ENCODE measurements at regions not wholly inside any gene's neighbourhood (a gene's known extent, or its start where the extent isn't known, plus 50 kb on each side); places are given as distances from the start of the nearest gene placed in this dataset.
"Not testable (repeated sequence)": the region's sequence is repeated elsewhere in the genome, so short reads cannot be mapped to it uniquely, and the experiment has no call there.

GRCh38 chr11:81573367-81573766 is 1160.3 kb downstream of the FAM181B start:
- no peaks in the 10 kb centered on the region for H3K4me1 ChIP-seq (ENCODE audit: insufficient read depth, insufficient read length)
- no peak overlapping the region for H3K9ac ChIP-seq (ENCODE audit: insufficient read length, low read depth)
- H3K36me3 ChIP-seq (ENCODE audit: insufficient read depth, insufficient read length, low read length) = no peaks in the 10 kb centered on the region
- H3K4me3 ChIP-seq (ENCODE audit: insufficient read length, low read depth) = no peak overlapping the region
- no peaks in the 10 kb centered on the region for H3K27me3 ChIP-seq (ENCODE audit: insufficient read depth, insufficient read length)
- DNase-seq (ENCODE audit: low read depth, low spot score) = no peak
- TF ChIP-seq YY1 (IDR thresholded peaks at IDR 0.05; ENCODE audit: insufficient read depth, insufficient read length) = no peak
- no peak for TF ChIP-seq SUZ12 (IDR thresholded peaks at IDR 0.05; ENCODE audit: extremely low read depth, insufficient read depth, insufficient read length)
- no peak for TF ChIP-seq ZNF274 (IDR thresholded peaks at IDR 0.05; ENCODE audit: low read depth, low read length)
- no peaks in the 10 kb centered on the region for H3K9me3 ChIP-seq (ENCODE audit: insufficient read depth, low read length)

GRCh38 chr11:81570669-81571068 is 1163.0 kb downstream of the FAM181B start:
- Histone ChIP-seq H3K4me3 (ENCODE audit: insufficient read length, low read depth) (no peak overlapping the region), H3K4me1 (ENCODE audit: insufficient read depth, insufficient read length) (no peaks in the 10 kb centered on the region), H3K9ac (ENCODE audit: insufficient read length, low read depth) (no peak overlapping the region), H3K36me3 (ENCODE audit: insufficient read depth, insufficient read length, low read length) (no peaks in the 10 kb centered on the region), H3K9me3 (ENCODE audit: insufficient read depth, low read length) (no peaks in the 10 kb centered on the region), H3K27me3 (ENCODE audit: insufficient read depth, insufficient read length) (no peaks in the 10 kb centered on the region)
- no peak for DNase-seq (ENCODE audit: low read depth, low spot score)
- TF ChIP-seq SUZ12 (IDR thresholded peaks at IDR 0.05; ENCODE audit: extremely low read depth, insufficient read depth, insufficient read length) = no peak
- TF ChIP-seq ZNF274 (IDR thresholded peaks at IDR 0.05; ENCODE audit: low read depth, low read length) = no peak
- TF ChIP-seq YY1 (IDR thresholded peaks at IDR 0.05; ENCODE audit: insufficient read depth, insufficient read length) = no peak

- Histone ChIP-seq H3K4me1 (ENCODE audit: insufficient read depth, insufficient read length) (no peaks in the 10 kb centered on the region), H3K9me3 (ENCODE audit: insufficient read depth, low read length) (no peaks in the 10 kb centered on the region), H3K9ac (ENCODE audit: insufficient read length, low read depth) (no peak overlapping the region), H3K4me3 (ENCODE audit: insufficient read length, low read depth) (no peak overlapping the region), H3K27me3 (ENCODE audit: insufficient read depth, insufficient read length) (no peaks in the 10 kb centered on the region), H3K36me3 (ENCODE audit: insufficient read depth, insufficient read length, low read length) (no peaks in the 10 kb centered on the region)
- DNase-seq (ENCODE audit: low read depth, low spot score) = no peak
- TF ChIP-seq YY1 (IDR thresholded peaks at IDR 0.05; ENCODE audit: insufficient read depth, insufficient read length) (no peak), ZNF274 (IDR thresholded peaks at IDR 0.05; ENCODE audit: low read depth, low read length) (no peak), SUZ12 (IDR thresholded peaks at IDR 0.05; ENCODE audit: extremely low read depth, insufficient read depth, insufficient read length) (no peak)
Measured at GRCh38 chr11:81569999-81570398, 1163.7 kb downstream of the FAM181B start.

GRCh38 chr11:81568918-81569317 is 1164.7 kb downstream of the FAM181B start:
- H3K9ac ChIP-seq (ENCODE audit: insufficient read length, low read depth) = no peak overlapping the region
- H3K4me1 ChIP-seq (ENCODE audit: insufficient read depth, insufficient read length) = no peaks in the 10 kb centered on the region
- H3K9me3 ChIP-seq (ENCODE audit: insufficient read depth, low read length) = no peaks in the 10 kb centered on the region
- H3K27me3 ChIP-seq (ENCODE audit: insufficient read depth, insufficient read length) = no peaks in the 10 kb centered on the region
- no peaks in the 10 kb centered on the region for H3K36me3 ChIP-seq (ENCODE audit: insufficient read depth, insufficient read length, low read length)
- DNase-seq (ENCODE audit: low read depth, low spot score) = no peak
- TF ChIP-seq SUZ12 (IDR thresholded peaks at IDR 0.05; ENCODE audit: extremely low read depth, insufficient read depth, insufficient read length) = no peak
- no peak for TF ChIP-seq ZNF274 (IDR thresholded peaks at IDR 0.05; ENCODE audit: low read depth, low read length)
- no peak for TF ChIP-seq YY1 (IDR thresholded peaks at IDR 0.05; ENCODE audit: insufficient read depth, insufficient read length)
- no peak overlapping the region for H3K4me3 ChIP-seq (ENCODE audit: insufficient read length, low read depth)

GRCh38 chr11:81548123-81548522 is 1185.5 kb downstream of the FAM181B start:
- Histone ChIP-seq H3K9ac (ENCODE audit: insufficient read length, low read depth) (no peak overlapping the region), H3K27me3 (ENCODE audit: insufficient read depth, insufficient read length) (no peaks in the 10 kb centered on the region), H3K9me3 (ENCODE audit: insufficient read depth, low read length) (no peaks in the 10 kb centered on the region), H3K4me1 (ENCODE audit: insufficient read depth, insufficient read length) (no peaks in the 10 kb centered on the region), H3K4me3 (ENCODE audit: insufficient read length, low read depth) (no peak overlapping the region), H3K36me3 (ENCODE audit: insufficient read depth, insufficient read length, low read length) (no peaks in the 10 kb centered on the region)
- no peak for DNase-seq (ENCODE audit: low read depth, low spot score)
- no peak for TF ChIP-seq YY1 (IDR thresholded peaks at IDR 0.05; ENCODE audit: insufficient read depth, insufficient read length)
- no peak for TF ChIP-seq SUZ12 (IDR thresholded peaks at IDR 0.05; ENCODE audit: extremely low read depth, insufficient read depth, insufficient read length)
- no peak for TF ChIP-seq ZNF274 (IDR thresholded peaks at IDR 0.05; ENCODE audit: low read depth, low read length)

GRCh38 chr11:81539806-81540205 is 1193.9 kb downstream of the FAM181B start:
- not testable (repeated sequence) for H3K4me3 ChIP-seq (ENCODE audit: insufficient read length, low read depth); DNase-seq (ENCODE audit: low read depth, low spot score); H3K27me3 ChIP-seq (ENCODE audit: insufficient read depth, insufficient read length); H3K36me3 ChIP-seq (ENCODE audit: insufficient read depth, insufficient read length, low read length); H3K9me3 ChIP-seq (ENCODE audit: insufficient read depth, low read length); H3K9ac ChIP-seq (ENCODE audit: insufficient read length, low read depth); H3K4me1 ChIP-seq (ENCODE audit: insufficient read depth, insufficient read length)

- Histone ChIP-seq H3K4me3 (ENCODE audit: insufficient read length, low read depth) (no peak overlapping the region), H3K4me1 (ENCODE audit: insufficient read depth, insufficient read length) (no peaks in the 10 kb centered on the region), H3K27me3 (ENCODE audit: insufficient read depth, insufficient read length) (no peaks in the 10 kb centered on the region), H3K9me3 (ENCODE audit: insufficient read depth, low read length) (no peaks in the 10 kb centered on the region), H3K36me3 (ENCODE audit: insufficient read depth, insufficient read length, low read length) (no peaks in the 10 kb centered on the region), H3K9ac (ENCODE audit: insufficient read length, low read depth) (no peak overlapping the region)
- no peak for DNase-seq (ENCODE audit: low read depth, low spot score)
- TF ChIP-seq ZNF274 (IDR thresholded peaks at IDR 0.05; ENCODE audit: low read depth, low read length) (no peak), SUZ12 (IDR thresholded peaks at IDR 0.05; ENCODE audit: extremely low read depth, insufficient read depth, insufficient read length) (no peak), YY1 (IDR thresholded peaks at IDR 0.05; ENCODE audit: insufficient read depth, insufficient read length) (no peak)
Measured at GRCh38 chr11:81515566-81515965, 1218.1 kb downstream of the FAM181B start.
